NCI-H1105 treated with DMSO at 0.1 percent for 48 hours (cell line): ENCODE measurements at regions not wholly inside any gene's neighbourhood (a gene's known extent, or its start where the extent isn't known, plus 50 kb on each side); places are given as distances from the start of the nearest gene placed in this dataset.
"Not testable (repeated sequence)": the region's sequence is repeated elsewhere in the genome, so short reads cannot be mapped to it uniquely, and the experiment has no call there.

Experiments
- DNase-seq: peaks from one replicate; lab custom pipeline; 2025; lab: John Stamatoyannopoulos, UW

- DNase-seq = not testable (repeated sequence)
These were observed 62.1 kb upstream of the SMURF2 start for GRCh38 chr17:64724246-64724645.

GRCh38 chr17:64723781-64724180, 61.7 kb upstream of the SMURF2 start:
- no peak for DNase-seq

- not testable (repeated sequence) for DNase-seq
These were observed 59.4 kb upstream of the SMURF2 start for GRCh38 chr17:64721556-64721955.

- DNase-seq = not testable (repeated sequence)
These were observed 58.1 kb upstream of the SMURF2 start for GRCh38 chr17:64720253-64720652.

DNA sequence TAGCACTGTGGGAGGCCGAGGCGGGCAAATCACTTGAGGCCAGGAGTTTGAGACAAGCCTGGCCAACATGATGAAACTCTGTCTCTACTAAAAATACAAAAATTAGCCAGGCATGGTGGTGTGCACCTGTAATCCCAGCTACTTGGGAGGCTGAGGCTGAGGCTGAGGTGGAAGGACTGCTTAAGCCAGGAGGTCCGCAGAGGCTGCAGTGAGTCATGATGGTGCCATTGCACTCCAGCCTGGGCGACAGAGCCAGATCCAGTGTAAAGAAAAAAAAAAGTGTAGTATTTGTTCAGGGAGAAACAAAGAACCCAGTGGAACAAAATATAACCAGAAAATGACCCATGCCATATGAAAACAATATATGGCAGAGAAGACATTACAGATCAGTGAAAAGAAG, 57.4 kb upstream of the SMURF2 start:
- not testable (repeated sequence) for DNase-seq

DNA sequence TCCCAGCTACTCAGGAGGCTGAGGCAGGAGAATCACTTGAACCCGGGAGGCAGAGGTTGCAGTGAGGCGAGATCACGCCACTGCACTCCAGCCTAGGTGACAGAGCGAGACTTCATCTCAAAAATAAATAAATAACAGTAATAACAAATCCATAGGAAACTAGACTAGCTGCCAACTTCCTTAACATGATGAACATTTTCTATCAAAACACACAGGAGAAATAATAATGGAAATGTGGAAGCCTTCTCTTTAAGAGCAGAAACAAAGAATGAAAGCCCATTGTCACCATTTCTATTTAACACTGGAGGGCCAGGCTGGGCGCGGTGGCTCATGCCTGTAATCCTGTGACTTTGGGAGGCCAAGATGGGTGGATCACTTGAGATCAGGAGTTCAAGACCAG, 56.7 kb upstream of the SMURF2 start:
- not testable (repeated sequence) for DNase-seq

- DNase-seq = peak; percentile 1
These were observed 56.0 kb upstream of the SMURF2 start for GRCh38 chr17:64718058-64718457.

GRCh38 chr17:64716496-64716895, 54.4 kb upstream of the SMURF2 start:
- DNase-seq = not testable (repeated sequence)

DNA sequence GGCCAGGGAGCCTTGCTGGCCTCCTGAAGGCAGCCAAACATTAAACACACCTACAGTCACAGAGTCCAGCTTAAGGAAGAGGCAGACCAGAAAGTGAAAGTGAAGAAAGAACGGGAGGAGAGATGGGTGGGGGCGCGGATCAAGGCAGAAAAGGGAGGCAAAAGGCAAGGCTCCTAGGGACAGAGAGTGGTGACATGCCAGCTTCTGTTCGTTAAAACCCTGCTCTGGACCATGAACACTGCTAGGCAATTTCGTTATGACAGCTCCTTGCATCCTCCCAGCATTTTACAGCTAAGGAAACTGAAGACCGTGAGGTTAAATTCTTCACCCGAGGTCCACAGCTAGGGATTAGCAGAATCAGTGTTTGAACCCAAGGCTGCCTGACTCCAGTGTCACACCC, 51.7 kb upstream of the SMURF2 start:
- DNase-seq = not testable (repeated sequence)

DNA sequence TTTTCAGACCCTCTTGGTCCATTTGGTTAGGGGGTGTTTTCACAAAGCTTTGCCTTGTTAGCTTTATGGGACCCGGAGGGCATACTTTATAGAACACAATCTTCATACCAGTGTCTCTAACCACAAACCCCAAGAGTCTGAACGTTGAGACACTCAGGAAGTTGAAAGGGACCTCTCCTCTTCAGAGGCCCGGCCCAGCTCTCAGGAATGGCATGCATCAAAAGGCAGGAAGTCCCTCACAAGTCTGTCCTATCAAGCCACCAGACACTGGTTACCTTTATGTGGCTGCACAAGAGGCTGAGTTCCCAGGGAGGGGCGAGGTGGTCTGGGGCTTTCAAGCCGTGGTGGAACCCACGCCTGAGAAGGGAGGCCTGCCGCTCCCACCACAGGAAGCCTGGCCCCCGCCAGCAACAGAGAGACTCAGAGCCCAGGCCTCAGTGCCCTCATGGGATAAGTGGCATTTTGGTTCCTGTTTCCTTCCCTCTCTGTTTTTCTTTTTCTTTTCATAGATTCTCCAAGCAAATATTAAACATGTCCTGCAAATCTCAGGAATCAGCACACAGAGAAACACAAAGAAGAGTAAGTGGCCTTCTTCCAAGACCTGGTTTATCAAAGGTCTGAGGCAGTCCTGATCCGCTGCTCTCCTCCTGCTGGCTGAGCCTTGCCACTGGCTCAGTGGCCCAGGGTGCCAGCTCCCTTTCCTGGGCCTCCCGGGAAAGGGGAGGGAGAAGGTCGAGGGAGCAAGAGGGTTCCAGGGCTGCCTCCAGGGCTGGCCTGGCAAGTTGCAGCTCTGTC, 50.6 kb upstream of the SMURF2 start:
- DNase-seq = not testable (repeated sequence)
